IMR-90 (cell line): ENCODE measurements at regions not wholly inside any gene's neighbourhood (a gene's known extent, or its start where the extent isn't known, plus 50 kb on each side); places are given as distances from the start of the nearest gene placed in this dataset.

Experiments
- ATAC-seq: fragments of 200-7000 bp; cut with Tn5 transposase; 2 replicates; pipeline ENCODE4 v1.9.1; 2020; ENCODE audit warnings: low read depth, mild to moderate bottlenecking, moderate library complexity
- BruUV-seq: library from RNA; stranded (reverse); fragments of 400-500 nt; replicated peaks from 2 replicates; lab custom pipeline; 2021; lab: Mats Ljungman, UMichigan
- CTCF ChIA-PET: fragments of 300-600 bp; formaldehyde crosslinking; extraction: SDS; loops from one replicate; lab custom pipeline; 2021; ENCODE audit warnings: antibody characterized with exemption; lab: Yijun Ruan, JAX
- POLR2A ChIA-PET: fragments of 300-600 bp; sonication (Branson Sonifier 250); formaldehyde crosslinking; loops from one replicate; lab custom pipeline; 2022; ENCODE audit warnings: antibody characterized with exemption; ENCODE audit not compliant: unreplicated experiment; lab: Charles Lee
- DNase-seq: peaks from one replicate; pipeline ENCODE4 v3.0.0; 2013
- H2AFZ ChIP-seq: replicated peaks from 2 replicates; pipeline ENCODE3; 2013; ENCODE audit warnings: low read length, mild to moderate bottlenecking; ENCODE audit not compliant: poor library complexity
- H2AK5ac ChIP-seq: 2 replicates; pipeline ENCODE4 v1.6.1; 2013; ENCODE audit warnings: low read depth, low read length, inconsistent platforms
- H2AK9ac ChIP-seq: replicated peaks from 2 replicates; pipeline ENCODE3; 2013; ENCODE audit warnings: mild to moderate bottlenecking, low read depth, low read length, moderate library complexity; ENCODE audit not compliant: poor library complexity
- H2BK120ac ChIP-seq: 2 replicates; pipeline ENCODE4 v1.6.1; 2013; ENCODE audit warnings: low read depth, low read length, inconsistent platforms
- H2BK15ac ChIP-seq: 3 replicates; pipeline ENCODE4 v1.6.1; 2013; ENCODE audit warnings: low read depth, low read length, inconsistent platforms
- H2BK20ac ChIP-seq: 2 replicates; pipeline ENCODE4 v1.6.1; 2013; ENCODE audit warnings: low read depth, mild to moderate bottlenecking, inconsistent platforms, low read length, moderate library complexity
- H2BK5ac ChIP-seq: 2 replicates; pipeline ENCODE4 v1.6.1; 2013; ENCODE audit warnings: mild to moderate bottlenecking, low read depth, low read length, inconsistent platforms; ENCODE audit not compliant: poor library complexity, severe bottlenecking
- H3K14ac ChIP-seq: replicated peaks from 2 replicates; pipeline ENCODE4 v1.6.1; 2013; ENCODE audit warnings: low read depth, low read length, inconsistent platforms
- H3K18ac ChIP-seq: 2 replicates; pipeline ENCODE4 v1.6.1; 2013; ENCODE audit warnings: low read depth, low read length, control low read depth
- H3K23ac ChIP-seq: 2 replicates; pipeline ENCODE4 v1.6.1; 2013; ENCODE audit warnings: low read depth, low read length, inconsistent platforms
- H3K27ac ChIP-seq: 2 replicates; pipeline ENCODE4 v1.5.1; 2013; ENCODE audit warnings: mild to moderate bottlenecking, control low read depth, low read length; ENCODE audit not compliant: insufficient read depth
- H3K27me3 ChIP-seq: 2 replicates; pipeline ENCODE4 v1.6.1; 2013; ENCODE audit warnings: low read length; ENCODE audit not compliant: control insufficient read depth, insufficient read depth
- H3K36me3 ChIP-seq: 2 replicates; pipeline ENCODE4 v1.6.1; 2013; ENCODE audit warnings: low read length, mixed read lengths; ENCODE audit not compliant: control insufficient read depth, insufficient read depth
- H3K4ac ChIP-seq: 2 replicates; pipeline ENCODE4 v1.6.1; 2013; ENCODE audit warnings: low read depth, low read length, inconsistent platforms
- H3K4me1 ChIP-seq: 2 replicates; pipeline ENCODE4 v1.6.1; 2013; ENCODE audit warnings: low read length, mixed read lengths; ENCODE audit not compliant: control insufficient read depth, insufficient read depth
- H3K4me2 ChIP-seq: 2 replicates; pipeline ENCODE4 v1.6.1; 2013; ENCODE audit warnings: low read depth, mild to moderate bottlenecking, control low read depth, low read length, moderate library complexity
- H3K4me3 ChIP-seq: 2 replicates; pipeline ENCODE4 v1.5.1; 2013; ENCODE audit warnings: low read depth, mild to moderate bottlenecking, control low read depth, low read length, moderate library complexity; ENCODE audit not compliant: insufficient read depth
- H3K56ac ChIP-seq: 2 replicates; pipeline ENCODE4 v1.6.1; 2013; ENCODE audit warnings: low read length, inconsistent platforms; ENCODE audit not compliant: insufficient read depth; ENCODE audit errors: extremely low read depth
- H3K79me1 ChIP-seq, 2 experiments: 2 replicates each; pipeline ENCODE4 v1.6.1; 2013; ENCODE audit warnings: low read length in 2 of 2, inconsistent platforms in 1 of 2, low read depth in 1 of 2
- H3K9ac ChIP-seq: 2 replicates; pipeline ENCODE4 v1.6.1; 2013; ENCODE audit warnings: low read depth, low read length, control low read depth
- H3K9me1 ChIP-seq: 2 replicates; pipeline ENCODE4 v1.6.1; 2013; ENCODE audit warnings: low read length, inconsistent platforms; ENCODE audit not compliant: insufficient read depth
- H3K9me3 ChIP-seq: 2 replicates; pipeline ENCODE4 v1.6.1; 2013; ENCODE audit warnings: low read length; ENCODE audit not compliant: control insufficient read depth, insufficient read depth
- H4K20me1 ChIP-seq: 2 replicates; pipeline ENCODE4 v1.6.1; 2013; ENCODE audit warnings: low read length, inconsistent platforms; ENCODE audit not compliant: insufficient read depth
- H4K5ac ChIP-seq: 2 replicates; pipeline ENCODE4 v1.6.1; 2013; ENCODE audit warnings: mild to moderate bottlenecking, low read depth, low read length, control low read depth
- H4K8ac ChIP-seq, 2 experiments: 2 replicates each; pipeline ENCODE4 v1.6.1; 2013; ENCODE audit warnings: low read depth in 2 of 2, low read length in 2 of 2, control low read depth in 1 of 2, inconsistent platforms in 1 of 2
- H4K91ac ChIP-seq: 2 replicates; pipeline ENCODE4 v1.6.1; 2013; ENCODE audit warnings: low read depth, low read length, inconsistent platforms; ENCODE audit not compliant: insufficient read depth
- CHD1 ChIP-seq: IDR thresholded peaks from 2 replicates; pipeline ENCODE4 v1.6.1; 2012; ENCODE audit warnings: low read depth, low read length, improper control_type of control experiment
- MAFK ChIP-seq: IDR thresholded peaks from 2 replicates; pipeline ENCODE4 v1.6.1; 2012; ENCODE audit warnings: low read depth, low read length, improper control_type of control experiment
- MAZ ChIP-seq: IDR thresholded peaks from 2 replicates; pipeline ENCODE4 v1.6.1; 2012; ENCODE audit warnings: low read depth, mild to moderate bottlenecking, low read length, improper control_type of control experiment, moderate library complexity, borderline replicate concordance
- NFE2L2 ChIP-seq: fragments of 150-350 bp; IDR thresholded peaks from 2 replicates; pipeline ENCODE4 v1.6.1; 2016; ENCODE audit warnings: low read depth, mild to moderate bottlenecking, low read length
- RCOR1 ChIP-seq: IDR thresholded peaks from 2 replicates; pipeline ENCODE4 v1.6.1; 2012; ENCODE audit warnings: mild to moderate bottlenecking, low read length, improper control_type of control experiment; ENCODE audit not compliant: insufficient replicate concordance
- WGBS, 2 experiments: methylation state at CpG; one replicate each; pipeline versions ENCODE4 v1.1.5 to v1.1.7; 2013; ENCODE audit warnings: missing lambda C conversion rate in 2 of 2; ENCODE audit not compliant: insufficient read length in 1 of 2; ENCODE audit errors: extremely low coverage in 2 of 2; 5-methylcytosine and 5-hydroxymethylcytosine counted together
- dilution Hi-C: fragments of 300-500 bp; cut with HindIII; formaldehyde crosslinking; loops from one replicate; pipeline ENCODE4 v1.14.3; 2018; ENCODE audit warnings: low sequenced_read_pairs; ENCODE audit not compliant: unreplicated experiment
- in situ Hi-C: fragments of 300-500 bp; cut with MboI; formaldehyde crosslinking; loops from 3 replicates; pipeline ENCODE4 v1.14.3; 2019; ENCODE audit warnings: low sequenced_read_pairs, inconsistent platforms, mixed read lengths
- intact Hi-C: fragments of 100-400 bp; cut with micrococcal nuclease; formaldehyde crosslinking; loops from 2 replicates; pipeline ENCODE4 v1.10.0; 2022

GRCh38 chr3:64422932-64423331 lies 197.7 kb upstream of the PRICKLE2 start:
- Histone ChIP-seq H3K9me3 (no peaks in the 10 kb centered on the region), H2BK20ac (no peak overlapping the region), H3K14ac (no peak overlapping the region), H2AK5ac (no peak overlapping the region), H3K4ac (no peak overlapping the region), H3K27ac (no peak overlapping the region), H3K56ac (no peak overlapping the region), H2BK15ac (no peak overlapping the region), H4K8ac (no peak overlapping the region), H3K9me1 (no peaks in the 10 kb centered on the region; the same call in 1 of the 2 replicates), H3K4me2 (no peak overlapping the region), H2AFZ (no peak overlapping the region), H3K79me1 (no peaks in the 10 kb centered on the region), H3K4me3 (no peak overlapping the region), H3K18ac (no peak overlapping the region), H2AK9ac (no peak overlapping the region), H4K91ac (no peak overlapping the region), H4K20me1 (no peaks in the 10 kb centered on the region), H3K9ac (no peak overlapping the region), H3K27me3 (no peaks in the 10 kb centered on the region), H2BK5ac (no peak overlapping the region), H3K36me3 (no peaks in the 10 kb centered on the region), H3K23ac (no peak overlapping the region), H3K4me1 (peaks cover 1% of the 10 kb centered on the region), H2BK120ac (no peak overlapping the region), H4K5ac (no peak overlapping the region)
- CTCF ChIA-PET: interaction anchor here (0.6 kb wide), 1 partner anchor 42 kb away, joined by 4 read pairs; no protein-coding TSS in a partner anchor
- no CpG with 5 or more reads among the region's 4 CpGs for whole genome bisulfite sequencing, 2 experiments
- TF ChIP-seq MAFK: no peak
- no peak for TF ChIP-seq CHD1
- TF ChIP-seq MAZ: no peak
- no peak for TF ChIP-seq NFE2L2
- TF ChIP-seq RCOR1: no peak
- no peak for DNase-seq
- POLR2A ChIA-PET: interaction anchor here (0.7 kb wide), 1 partner anchor 400 kb away, joined by 4 read pairs; the partner anchor contains the start of gene PSMD6
- no peak for ATAC-seq
- in situ Hi-C loops: no loop called here
- no TSS peak for BruUV-seq
- intact Hi-C loops: no loop called here
- dilution Hi-C loops: no loop called here
